ENCODE measurements at regions not wholly inside any gene's neighbourhood (a gene's known extent, or its start where the extent isn't known, plus 50 kb on each side); places are given as distances from the start of the nearest gene placed in this dataset.
A peak's percentile ranks its signal among the peaks of the same experiment; 100 is the strongest.

DNA sequence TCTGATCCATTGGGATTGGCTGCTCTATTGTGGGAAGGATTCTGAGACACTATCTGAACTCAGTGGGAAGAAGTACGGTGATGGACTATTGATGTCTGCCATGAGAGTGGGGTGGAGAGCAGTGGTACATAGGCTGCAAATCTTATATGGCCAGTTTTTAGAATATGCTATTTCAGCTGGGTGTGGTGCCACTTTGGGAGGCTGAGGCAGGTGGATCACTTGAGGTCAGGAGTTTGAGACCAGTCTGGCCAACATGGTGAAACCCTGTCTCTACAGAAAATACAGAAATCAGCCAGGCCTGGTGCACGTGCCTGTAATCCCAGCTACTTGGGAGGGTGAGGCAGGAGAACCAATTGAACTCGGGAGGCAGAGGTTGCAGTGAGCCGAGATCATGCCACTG, 505.9 kb downstream of the MED13L start:
- H3K36me3 ChIP-seq (ENCODE audit: insufficient read depth, low read length) = no peaks in the 10 kb centered on the region
- no peaks in the 10 kb centered on the region for H4K20me1 ChIP-seq (ENCODE audit: insufficient read depth)
- no peaks in the 10 kb centered on the region for H3K9me2 ChIP-seq (ENCODE audit: insufficient read depth, low read length)
- TF ChIP-seq, protein P1, sequence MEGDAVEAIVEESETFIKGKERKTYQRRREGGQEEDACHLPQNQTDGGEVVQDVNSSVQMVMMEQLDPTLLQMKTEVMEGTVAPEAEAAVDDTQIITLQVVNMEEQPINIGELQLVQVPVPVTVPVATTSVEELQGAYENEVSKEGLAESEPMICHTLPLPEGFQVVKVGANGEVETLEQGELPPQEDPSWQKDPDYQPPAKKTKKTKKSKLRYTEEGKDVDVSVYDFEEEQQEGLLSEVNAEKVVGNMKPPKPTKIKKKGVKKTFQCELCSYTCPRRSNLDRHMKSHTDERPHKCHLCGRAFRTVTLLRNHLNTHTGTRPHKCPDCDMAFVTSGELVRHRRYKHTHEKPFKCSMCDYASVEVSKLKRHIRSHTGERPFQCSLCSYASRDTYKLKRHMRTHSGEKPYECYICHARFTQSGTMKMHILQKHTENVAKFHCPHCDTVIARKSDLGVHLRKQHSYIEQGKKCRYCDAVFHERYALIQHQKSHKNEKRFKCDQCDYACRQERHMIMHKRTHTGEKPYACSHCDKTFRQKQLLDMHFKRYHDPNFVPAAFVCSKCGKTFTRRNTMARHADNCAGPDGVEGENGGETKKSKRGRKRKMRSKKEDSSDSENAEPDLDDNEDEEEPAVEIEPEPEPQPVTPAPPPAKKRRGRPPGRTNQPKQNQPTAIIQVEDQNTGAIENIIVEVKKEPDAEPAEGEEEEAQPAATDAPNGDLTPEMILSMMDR (IDR thresholded peaks at IDR 0.05; ENCODE audit: poor library complexity, severe bottlenecking) = no peak
- no peak for TF ChIP-seq MXI1 (conservative IDR thresholded peaks at IDR 0.05; ENCODE audit: poor library complexity, severe bottlenecking)
- no peak for TF ChIP-seq EP300 (conservative IDR thresholded peaks at IDR 0.05; ENCODE audit: poor library complexity, severe bottlenecking)
- no peak for TF ChIP-seq EZH2 (IDR thresholded peaks at IDR 0.05; ENCODE audit: borderline replicate concordance, insufficient read depth, low read length, poor library complexity, severe bottlenecking)
- no peak for TF ChIP-seq RAD21 (conservative IDR thresholded peaks at IDR 0.05)
- no peak for TF ChIP-seq SMC3 (conservative IDR thresholded peaks at IDR 0.05; ENCODE audit: poor library complexity)
- TF ChIP-seq POLR2AphosphoS5 (IDR thresholded peaks at IDR 0.05) = no peak
- TF ChIP-seq TAF1 (IDR thresholded peaks at IDR 0.05; ENCODE audit: low read depth) = no peak
- TF ChIP-seq, protein P2, sequence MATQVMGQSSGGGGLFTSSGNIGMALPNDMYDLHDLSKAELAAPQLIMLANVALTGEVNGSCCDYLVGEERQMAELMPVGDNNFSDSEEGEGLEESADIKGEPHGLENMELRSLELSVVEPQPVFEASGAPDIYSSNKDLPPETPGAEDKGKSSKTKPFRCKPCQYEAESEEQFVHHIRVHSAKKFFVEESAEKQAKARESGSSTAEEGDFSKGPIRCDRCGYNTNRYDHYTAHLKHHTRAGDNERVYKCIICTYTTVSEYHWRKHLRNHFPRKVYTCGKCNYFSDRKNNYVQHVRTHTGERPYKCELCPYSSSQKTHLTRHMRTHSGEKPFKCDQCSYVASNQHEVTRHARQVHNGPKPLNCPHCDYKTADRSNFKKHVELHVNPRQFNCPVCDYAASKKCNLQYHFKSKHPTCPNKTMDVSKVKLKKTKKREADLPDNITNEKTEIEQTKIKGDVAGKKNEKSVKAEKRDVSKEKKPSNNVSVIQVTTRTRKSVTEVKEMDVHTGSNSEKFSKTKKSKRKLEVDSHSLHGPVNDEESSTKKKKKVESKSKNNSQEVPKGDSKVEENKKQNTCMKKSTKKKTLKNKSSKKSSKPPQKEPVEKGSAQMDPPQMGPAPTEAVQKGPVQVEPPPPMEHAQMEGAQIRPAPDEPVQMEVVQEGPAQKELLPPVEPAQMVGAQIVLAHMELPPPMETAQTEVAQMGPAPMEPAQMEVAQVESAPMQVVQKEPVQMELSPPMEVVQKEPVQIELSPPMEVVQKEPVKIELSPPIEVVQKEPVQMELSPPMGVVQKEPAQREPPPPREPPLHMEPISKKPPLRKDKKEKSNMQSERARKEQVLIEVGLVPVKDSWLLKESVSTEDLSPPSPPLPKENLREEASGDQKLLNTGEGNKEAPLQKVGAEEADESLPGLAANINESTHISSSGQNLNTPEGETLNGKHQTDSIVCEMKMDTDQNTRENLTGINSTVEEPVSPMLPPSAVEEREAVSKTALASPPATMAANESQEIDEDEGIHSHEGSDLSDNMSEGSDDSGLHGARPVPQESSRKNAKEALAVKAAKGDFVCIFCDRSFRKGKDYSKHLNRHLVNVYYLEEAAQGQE (IDR thresholded peaks at IDR 0.05; ENCODE audit: borderline replicate concordance) = no peak
- H3K27ac ChIP-seq (ENCODE audit: low read length) = no peak overlapping the region
- H3K9ac ChIP-seq (ENCODE audit: low read length) = no peak overlapping the region
- no peaks in the 10 kb centered on the region for H3F3A ChIP-seq (ENCODE audit: insufficient read depth, low read length, poor library complexity, severe bottlenecking)
- H3K79me2 ChIP-seq (replicated peaks; ENCODE audit: insufficient read depth, low read length) = no peaks in the 10 kb centered on the region
- no peak overlapping the region for H2AFZ ChIP-seq (ENCODE audit: low read depth, low read length)
- H3K9me3 ChIP-seq (ENCODE audit: low read length) = no peaks in the 10 kb centered on the region
- H3K4me2 ChIP-seq (ENCODE audit: low read length) = no peak overlapping the region
- H3K27me3 ChIP-seq (ENCODE audit: insufficient read depth, low read depth, low read length) = no peaks in the 10 kb centered on the region
- no peak overlapping the region for H3K4me3 ChIP-seq (ENCODE audit: low read length)

DNA sequence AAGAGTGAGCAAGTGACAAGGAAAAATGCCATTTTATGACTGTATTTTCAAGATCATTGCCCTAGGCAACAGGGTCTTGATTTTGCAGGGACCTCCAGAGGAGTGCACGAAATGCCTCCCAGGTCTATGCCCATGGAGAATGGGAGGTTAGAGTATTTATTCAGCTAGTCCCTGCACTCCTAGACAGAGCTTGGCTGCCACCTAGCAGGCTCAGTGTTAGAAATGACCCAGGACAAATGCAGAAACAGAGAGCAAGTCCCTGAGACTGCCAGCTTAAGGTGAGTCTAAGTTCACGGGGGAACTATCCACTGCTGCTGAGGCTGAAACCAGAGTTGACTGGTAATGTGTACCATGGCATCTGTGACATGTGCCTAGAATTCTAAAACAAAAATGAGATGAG, 506.4 kb downstream of the MED13L start:
- no peaks in the 10 kb centered on the region for H3K9me2 ChIP-seq (ENCODE audit: insufficient read depth, low read length)

More for the DNA sequence above, 506.4 kb downstream of the MED13L start:
- H3F3A ChIP-seq (ENCODE audit: insufficient read depth, low read length, poor library complexity, severe bottlenecking) = no peaks in the 10 kb centered on the region
- H3K4me3 ChIP-seq (ENCODE audit: low read length) = no peak overlapping the region
- H3K9me3 ChIP-seq (ENCODE audit: low read length) = no peaks in the 10 kb centered on the region
- no peaks in the 10 kb centered on the region for H3K79me2 ChIP-seq (replicated peaks; ENCODE audit: insufficient read depth, low read length)
- no peaks in the 10 kb centered on the region for H4K20me1 ChIP-seq (ENCODE audit: insufficient read depth)
- no peak overlapping the region for H3K9ac ChIP-seq (ENCODE audit: low read length)
- no peaks in the 10 kb centered on the region for H3K27me3 ChIP-seq (ENCODE audit: insufficient read depth, low read depth, low read length)
- H3K36me3 ChIP-seq (ENCODE audit: insufficient read depth, low read length) = no peaks in the 10 kb centered on the region
- TF ChIP-seq POLR2AphosphoS5 (IDR thresholded peaks at IDR 0.05) = no peak
- TF ChIP-seq, protein P1 (IDR thresholded peaks at IDR 0.05; ENCODE audit: poor library complexity, severe bottlenecking) = peak; percentile 42
- no peak for TF ChIP-seq EZH2 (IDR thresholded peaks at IDR 0.05; ENCODE audit: borderline replicate concordance, insufficient read depth, low read length, poor library complexity, severe bottlenecking)
- no peak for TF ChIP-seq EP300 (conservative IDR thresholded peaks at IDR 0.05; ENCODE audit: poor library complexity, severe bottlenecking)
- peak; percentile 28 for TF ChIP-seq SMC3 (conservative IDR thresholded peaks at IDR 0.05; ENCODE audit: poor library complexity)
- TF ChIP-seq RAD21 (conservative IDR thresholded peaks at IDR 0.05) = peak; percentile 43
- H3K4me2 ChIP-seq (ENCODE audit: low read length) = no peak overlapping the region
- H2AFZ ChIP-seq (ENCODE audit: low read depth, low read length) = no peak overlapping the region
- no peak overlapping the region for H3K27ac ChIP-seq (ENCODE audit: low read length)
